ENCODE measurements at regions not wholly inside any gene's neighbourhood (a gene's known extent, or its start where the extent isn't known, plus 50 kb on each side); places are given as distances from the start of the nearest gene placed in this dataset.

DNA sequence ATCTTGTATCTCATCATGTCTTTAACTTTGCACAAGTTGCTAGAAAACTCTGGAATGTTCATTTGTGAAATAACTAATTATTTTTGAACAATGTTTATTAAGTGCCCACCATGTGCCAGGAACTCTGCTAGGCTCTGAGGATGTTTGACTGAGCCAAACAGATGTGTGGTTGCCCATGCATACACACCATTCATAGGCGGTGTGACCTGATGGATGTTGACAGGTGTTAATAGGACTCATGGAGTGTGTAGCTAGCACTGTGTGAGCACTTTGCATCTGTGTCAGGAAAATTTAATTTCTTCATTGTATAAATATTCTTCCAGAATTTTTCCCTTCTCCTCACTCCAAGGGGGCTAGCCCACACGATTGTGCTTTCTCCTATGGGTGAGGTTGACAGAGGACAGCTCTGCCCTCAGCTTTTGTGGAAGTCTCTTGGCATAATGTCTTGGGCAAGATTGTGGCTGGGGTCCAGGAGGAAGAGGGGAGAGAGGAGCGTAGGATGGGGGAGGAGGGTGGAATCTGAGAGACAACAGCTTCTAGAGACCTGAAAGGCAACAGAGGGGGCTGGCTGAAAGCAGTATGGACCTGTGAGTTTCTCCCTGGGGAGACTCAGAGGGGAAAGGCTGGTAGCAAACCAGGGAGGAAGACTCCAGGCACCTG lies 214.6 kb upstream of the CXCR4 start:
- no peak overlapping the region for H3K4me3 ChIP-seq (ENCODE audit: control insufficient read depth, low read depth, low read length)
- DNase-seq (ENCODE audit: low read depth), result no peak
- TF ChIP-seq, protein P1, sequence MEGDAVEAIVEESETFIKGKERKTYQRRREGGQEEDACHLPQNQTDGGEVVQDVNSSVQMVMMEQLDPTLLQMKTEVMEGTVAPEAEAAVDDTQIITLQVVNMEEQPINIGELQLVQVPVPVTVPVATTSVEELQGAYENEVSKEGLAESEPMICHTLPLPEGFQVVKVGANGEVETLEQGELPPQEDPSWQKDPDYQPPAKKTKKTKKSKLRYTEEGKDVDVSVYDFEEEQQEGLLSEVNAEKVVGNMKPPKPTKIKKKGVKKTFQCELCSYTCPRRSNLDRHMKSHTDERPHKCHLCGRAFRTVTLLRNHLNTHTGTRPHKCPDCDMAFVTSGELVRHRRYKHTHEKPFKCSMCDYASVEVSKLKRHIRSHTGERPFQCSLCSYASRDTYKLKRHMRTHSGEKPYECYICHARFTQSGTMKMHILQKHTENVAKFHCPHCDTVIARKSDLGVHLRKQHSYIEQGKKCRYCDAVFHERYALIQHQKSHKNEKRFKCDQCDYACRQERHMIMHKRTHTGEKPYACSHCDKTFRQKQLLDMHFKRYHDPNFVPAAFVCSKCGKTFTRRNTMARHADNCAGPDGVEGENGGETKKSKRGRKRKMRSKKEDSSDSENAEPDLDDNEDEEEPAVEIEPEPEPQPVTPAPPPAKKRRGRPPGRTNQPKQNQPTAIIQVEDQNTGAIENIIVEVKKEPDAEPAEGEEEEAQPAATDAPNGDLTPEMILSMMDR (conservative IDR thresholded peaks at IDR 0.05; ENCODE audit: control insufficient read depth, insufficient read depth, low read depth, low read length), result no peak

DNA sequence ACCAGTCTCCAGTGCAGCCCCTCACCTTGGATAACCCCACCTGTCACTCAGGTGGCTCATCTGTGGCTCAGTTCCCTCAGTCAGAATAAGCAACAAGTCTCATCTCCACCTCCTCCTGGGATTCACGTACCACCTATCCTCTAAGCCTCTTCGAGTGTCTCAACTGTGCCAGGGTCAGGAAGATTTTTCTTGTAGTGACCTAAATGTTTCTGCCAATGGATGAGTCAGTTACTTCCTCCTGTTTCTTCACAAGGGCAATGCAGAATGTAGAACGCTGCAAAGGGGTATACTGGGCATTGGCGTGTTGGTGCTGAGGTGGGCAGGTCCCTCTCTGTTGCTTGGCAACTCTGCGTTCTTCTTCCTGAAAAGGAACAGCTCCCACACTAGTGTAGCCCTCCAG lies 213.3 kb upstream of the CXCR4 start:
- no peak for DNase-seq (ENCODE audit: low read depth)
- no peak overlapping the region for H3K4me3 ChIP-seq (ENCODE audit: control insufficient read depth, low read depth, low read length)
- TF ChIP-seq, protein P1 (conservative IDR thresholded peaks at IDR 0.05; ENCODE audit: control insufficient read depth, insufficient read depth, low read depth, low read length), result no peak

DNA sequence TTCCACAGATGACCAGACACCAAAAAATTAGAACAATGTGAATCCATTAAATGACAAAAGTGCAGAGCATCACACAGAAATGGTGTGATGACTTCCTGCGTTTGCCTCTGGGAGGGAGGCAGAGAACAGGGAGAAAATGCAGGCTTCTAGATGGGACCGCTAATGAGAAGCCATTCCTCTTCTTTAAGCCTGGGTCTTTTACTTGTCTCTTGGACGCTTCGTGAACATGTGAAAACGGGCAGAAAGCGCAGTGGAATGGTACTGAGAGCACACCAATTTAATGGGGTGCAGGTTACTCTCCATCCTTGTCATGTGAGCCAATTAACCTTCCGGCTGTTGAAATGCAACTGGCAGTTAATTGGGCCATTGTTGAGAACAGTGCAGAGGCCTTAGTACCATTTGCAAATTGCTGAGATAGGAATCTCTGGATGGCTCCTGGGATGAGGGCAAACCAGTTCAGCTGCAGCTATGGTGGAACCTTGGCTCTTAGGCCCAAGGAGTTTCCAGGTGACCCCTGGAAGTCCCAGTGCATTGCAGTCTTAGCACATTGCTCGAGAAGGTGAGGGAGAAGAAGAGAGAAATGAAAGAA lies 210.4 kb upstream of the CXCR4 start:
- no peak overlapping the region for H3K4me3 ChIP-seq (ENCODE audit: control insufficient read depth, low read depth, low read length)
- TF ChIP-seq, protein P1 (conservative IDR thresholded peaks at IDR 0.05; ENCODE audit: control insufficient read depth, insufficient read depth, low read depth, low read length), result no peak
- no peak for DNase-seq (ENCODE audit: low read depth)

DNA sequence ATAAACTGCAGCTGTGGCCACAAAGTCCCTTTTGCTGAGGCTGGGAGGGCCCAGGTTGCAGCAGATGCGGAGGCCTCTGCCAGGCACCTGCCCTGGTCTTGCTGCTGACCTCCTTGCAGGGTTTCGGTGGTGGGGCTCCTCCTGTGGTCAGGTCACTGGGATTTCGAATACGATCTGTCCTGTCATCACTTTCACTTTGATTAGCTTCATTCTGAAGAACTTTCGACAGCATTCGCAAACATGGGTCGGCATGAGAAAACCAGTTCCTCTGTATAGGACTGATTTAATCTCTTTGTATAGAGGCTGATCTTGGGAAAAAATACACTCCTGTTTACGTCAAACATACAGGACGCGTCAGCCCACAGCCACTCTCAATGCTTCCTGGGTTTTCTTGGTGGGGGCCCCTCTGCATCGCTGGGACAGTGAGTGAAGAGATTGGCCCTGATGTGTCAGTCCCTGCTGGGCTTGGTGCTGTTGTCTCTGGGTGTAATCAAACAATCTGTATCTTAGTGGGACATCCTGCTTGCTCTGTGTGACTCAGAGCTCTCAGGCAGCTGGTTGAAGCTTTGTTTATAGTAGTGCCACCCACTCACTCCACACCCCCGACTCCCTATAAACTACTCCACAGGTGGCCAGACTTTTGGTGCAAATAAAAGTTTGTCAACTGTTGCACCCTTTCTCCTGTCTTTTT lies 209.4 kb upstream of the CXCR4 start:
- no peak overlapping the region for H3K4me3 ChIP-seq (ENCODE audit: control insufficient read depth, low read depth, low read length)
- TF ChIP-seq, protein P1 (conservative IDR thresholded peaks at IDR 0.05; ENCODE audit: control insufficient read depth, insufficient read depth, low read depth, low read length), result no peak
- no peak for DNase-seq (ENCODE audit: low read depth)

DNA sequence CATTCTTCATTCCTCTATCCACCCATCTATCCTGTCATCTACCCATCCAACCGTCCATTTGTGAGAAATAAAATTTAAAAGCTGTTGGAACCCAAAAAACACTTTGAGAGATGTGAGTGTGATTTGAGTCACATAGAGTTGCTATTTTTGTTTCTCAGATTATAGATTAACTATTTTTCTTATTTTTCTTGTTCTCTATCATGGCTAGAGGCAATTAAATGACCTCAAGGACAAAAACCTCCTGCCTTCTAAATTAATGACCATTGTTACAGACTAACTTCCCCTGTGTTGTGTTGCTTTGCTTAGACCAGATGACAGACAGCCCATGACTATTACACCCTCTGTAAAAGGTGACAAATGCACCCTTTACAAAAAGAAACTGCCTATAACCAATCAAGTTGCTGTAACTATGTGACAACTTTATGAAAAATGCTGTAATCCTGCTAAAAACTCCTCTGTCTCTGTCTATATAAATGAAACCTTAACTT lies 207.9 kb upstream of the CXCR4 start:
- DNase-seq (ENCODE audit: low read depth), result no peak
- TF ChIP-seq, protein P1 (conservative IDR thresholded peaks at IDR 0.05; ENCODE audit: control insufficient read depth, insufficient read depth, low read depth, low read length), result no peak
- H3K4me3 ChIP-seq (ENCODE audit: control insufficient read depth, low read depth, low read length), result no peak overlapping the region

DNA sequence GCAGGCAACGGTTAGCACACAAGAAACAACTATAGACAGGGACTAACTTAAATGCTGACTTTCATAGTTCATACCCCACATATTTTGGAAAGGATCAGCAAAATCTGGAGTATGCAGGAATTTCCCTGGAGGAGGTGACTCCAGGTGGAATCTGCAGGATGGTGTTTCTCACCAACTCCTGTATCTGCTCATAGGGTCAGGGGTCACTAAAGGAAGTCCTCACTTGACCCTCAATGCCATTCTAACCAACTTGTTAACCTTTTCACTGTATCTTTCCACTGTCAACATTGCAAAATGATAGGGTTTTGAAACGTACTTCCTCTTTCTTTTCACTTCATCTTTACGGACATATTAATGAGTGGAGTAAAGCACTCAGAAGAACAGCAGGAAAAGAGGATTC lies 207.0 kb upstream of the CXCR4 start:
- TF ChIP-seq, protein P1 (conservative IDR thresholded peaks at IDR 0.05; ENCODE audit: control insufficient read depth, insufficient read depth, low read depth, low read length), result no peak
- DNase-seq (ENCODE audit: low read depth), result no peak
- H3K4me3 ChIP-seq (ENCODE audit: control insufficient read depth, low read depth, low read length), result no peak overlapping the region

All from fibroblast of mammary gland (primary cell).